ENCODE measurements at regions not wholly inside any gene's neighbourhood (a gene's known extent, or its start where the extent isn't known, plus 50 kb on each side); places are given as distances from the start of the nearest gene placed in this dataset.

- intact Hi-C loops (cut with micrococcal nuclease) = no loop called here
- ATAC-seq (ENCODE audit: low read depth) (no peak), DNase-seq (no peak)
- H3K4me1 Mint-ChIP-seq = no peaks in the 10 kb centered on the region
- no peaks in the 10 kb centered on the region for H3K9me3 Mint-ChIP-seq (ENCODE audit: insufficient read depth)
- Histone ChIP-seq H3K9ac (ENCODE audit: low read length) (no peak overlapping the region), H3K27me3 (replicated peaks in 1 of 4; ENCODE audit: control extremely low read depth in 1 of 4, control insufficient read depth in 3 of 4, insufficient read depth in 4 of 4, low read length in 3 of 4) (no peaks in the 10 kb centered on the region), H3K36me3 (replicated peaks in 1 of 2; ENCODE audit: control extremely low read depth in 1 of 2, control insufficient read depth in 1 of 2, extremely low read depth in 1 of 2, insufficient read depth in 2 of 2, low read length in 1 of 2) (no peaks in the 10 kb centered on the region), H3K4me2 (replicated peaks; ENCODE audit: low read depth, low read length, poor library complexity, severe bottlenecking) (no peak overlapping the region), H4K20me1 (ENCODE audit: control insufficient read depth, insufficient read depth, low read length, poor library complexity, severe bottlenecking) (no peaks in the 10 kb centered on the region), H3K27ac (ENCODE audit: low read length in 2 of 2) (no peak overlapping the region), H3K79me2 (ENCODE audit: control insufficient read depth, insufficient read depth, low read length) (no peaks in the 10 kb centered on the region), H3K4me1 (ENCODE audit: control insufficient read depth in 2 of 2, insufficient read depth in 2 of 2, low read length in 2 of 2) (no peaks in the 10 kb centered on the region), H3K4me3 (ENCODE audit: control extremely low read depth in 1 of 5, extremely low read depth in 1 of 5, insufficient read depth in 1 of 5, low read depth in 2 of 5, low read length in 4 of 5) (no peak overlapping the region), H3K9me3 (ENCODE audit: control extremely low read depth in 1 of 3, control insufficient read depth in 2 of 3, insufficient read depth in 1 of 3, low read length in 2 of 3) (no peaks in the 10 kb centered on the region), H2AFZ (ENCODE audit: insufficient read depth, low read depth, low read length, poor library complexity, severe bottlenecking) (no peak overlapping the region)
- no peak overlapping the region for H3K27ac Mint-ChIP-seq
- WGBS (ENCODE audit: insufficient coverage) = 93% methylated on average over 7 of the region's 7 CpGs
- ChIA-PET CTCF (no interaction called here), POLR2A (no interaction called here)
- TF ChIP-seq CTCF (IDR thresholded peaks at IDR 0.05) (no peak), EZH2 (IDR thresholded peaks at IDR 0.05; ENCODE audit: borderline replicate concordance, insufficient read depth, low read depth, low read length, poor library complexity, severe bottlenecking) (no peak)
- no peak overlapping the region for H3K4me3 Mint-ChIP-seq
- H3K27me3 Mint-ChIP-seq = no peaks in the 10 kb centered on the region
These were observed 193.8 kb downstream of the ABHD5 start for GRCh38 chr3:43884581-43884980.

GRCh38 chr3:43885908-43886618, 195.3 kb downstream of the ABHD5 start:
- intact Hi-C loops (cut with micrococcal nuclease) = no loop called here
- no peaks in the 10 kb centered on the region for H3K27me3 ChIP-seq (replicated peaks in 1 of 4; ENCODE audit: control extremely low read depth in 1 of 4, control insufficient read depth in 3 of 4, insufficient read depth in 4 of 4, low read length in 3 of 4)
- no peaks in the 10 kb centered on the region for H3K9me3 ChIP-seq (ENCODE audit: control extremely low read depth in 1 of 3, control insufficient read depth in 2 of 3, insufficient read depth in 1 of 3, low read length in 2 of 3)
- H3K9ac ChIP-seq (ENCODE audit: low read length) = no peak overlapping the region
- no peaks in the 10 kb centered on the region for H4K20me1 ChIP-seq (ENCODE audit: control insufficient read depth, insufficient read depth, low read length, poor library complexity, severe bottlenecking)
- Mint-ChIP-seq H3K27me3 (no peaks in the 10 kb centered on the region), H3K4me3 (no peak overlapping the region), H3K4me1 (no peaks in the 10 kb centered on the region), H3K9me3 (ENCODE audit: insufficient read depth) (no peaks in the 10 kb centered on the region), H3K27ac (no peak overlapping the region)
- no peaks in the 10 kb centered on the region for H3K4me1 ChIP-seq (ENCODE audit: control insufficient read depth in 2 of 2, insufficient read depth in 2 of 2, low read length in 2 of 2)
- H3K4me3 ChIP-seq (ENCODE audit: control extremely low read depth in 1 of 5, extremely low read depth in 1 of 5, insufficient read depth in 1 of 5, low read depth in 2 of 5, low read length in 4 of 5) = no peak overlapping the region
- ATAC-seq (ENCODE audit: low read depth) (no peak), DNase-seq (no peak)
- H3K27ac ChIP-seq (ENCODE audit: low read length in 2 of 2) = no peak overlapping the region
- TF ChIP-seq CTCF (IDR thresholded peaks at IDR 0.05) = no peak
- no peak for TF ChIP-seq EZH2 (IDR thresholded peaks at IDR 0.05; ENCODE audit: borderline replicate concordance, insufficient read depth, low read depth, low read length, poor library complexity, severe bottlenecking)
- no peak overlapping the region for H3K4me2 ChIP-seq (replicated peaks; ENCODE audit: low read depth, low read length, poor library complexity, severe bottlenecking)
- CTCF ChIA-PET = interaction anchor here (1.1 kb wide), 1 partner anchor 22 kb away, joined by 4 read pairs; no protein-coding TSS in a partner anchor
- POLR2A ChIA-PET = no interaction called here
- H2AFZ ChIP-seq (ENCODE audit: insufficient read depth, low read depth, low read length, poor library complexity, severe bottlenecking) = no peak overlapping the region
- no peaks in the 10 kb centered on the region for H3K36me3 ChIP-seq (replicated peaks in 1 of 2; ENCODE audit: control extremely low read depth in 1 of 2, control insufficient read depth in 1 of 2, extremely low read depth in 1 of 2, insufficient read depth in 2 of 2, low read length in 1 of 2)
- WGBS (ENCODE audit: insufficient coverage) = 100% methylated on average over 1 of the region's 3 CpGs
- no peaks in the 10 kb centered on the region for H3K79me2 ChIP-seq (ENCODE audit: control insufficient read depth, insufficient read depth, low read length)
